GM12875 (cell line): ENCODE measurements at regions not wholly inside any gene's neighbourhood (a gene's known extent, or its start where the extent isn't known, plus 50 kb on each side); places are given as distances from the start of the nearest gene placed in this dataset.

Experiments used
- H3K4me3 ChIP-seq: one replicate; pipeline ENCODE4 v1.5.1; 2011; ENCODE audit warnings: low read depth, low read length, control low read depth
- CTCF ChIP-seq: IDR thresholded peaks from 2 replicates; pipeline ENCODE4 v1.5.1; 2011; ENCODE audit warnings: low read depth, mild to moderate bottlenecking, control low read depth, inconsistent platforms, low read length, moderate library complexity, borderline replicate concordance; ENCODE audit not compliant: insufficient read depth

DNA sequence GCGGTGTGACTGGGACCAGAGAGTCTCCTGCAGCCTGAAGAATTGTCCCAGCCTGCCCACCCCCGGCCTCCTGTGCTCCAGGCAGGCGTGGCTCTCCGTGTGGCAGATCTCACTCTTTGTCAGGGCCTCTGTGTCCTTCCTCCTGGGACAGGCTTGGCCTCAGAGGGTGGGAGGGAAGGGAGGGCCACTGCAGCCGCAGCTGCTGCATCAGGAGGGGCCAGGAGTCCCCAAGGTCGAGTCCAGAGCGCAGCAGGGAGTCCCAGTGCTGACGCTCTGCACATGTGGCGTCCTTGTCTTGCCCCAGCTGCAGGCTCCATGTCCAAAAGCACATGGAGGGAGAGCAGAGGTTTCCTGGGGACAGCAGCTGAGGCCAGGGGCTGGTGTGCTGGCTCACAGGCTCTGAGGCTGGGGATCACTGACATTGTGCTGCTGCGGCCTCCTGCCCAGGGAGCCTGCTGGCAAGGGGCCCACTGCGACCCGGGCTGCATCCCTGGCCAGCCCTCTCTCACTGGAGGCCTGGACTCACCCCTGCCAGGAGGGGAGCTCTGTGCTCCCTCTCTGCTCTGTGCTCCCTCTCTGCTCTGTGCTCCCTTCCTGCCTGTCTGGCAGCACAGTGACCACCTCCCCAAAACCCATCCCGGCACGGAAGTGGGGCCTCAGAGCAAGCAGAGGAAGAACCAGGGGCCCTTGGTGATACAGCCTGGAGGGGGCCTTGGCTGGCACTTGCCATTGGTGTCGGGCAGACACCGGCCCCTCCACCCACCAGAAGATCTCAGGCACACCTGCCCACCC lies 114.6 kb upstream of the RET start:
- no peak overlapping the region for H3K4me3 ChIP-seq
- no peak for TF ChIP-seq CTCF

- TF ChIP-seq CTCF: no peak
Observed at GRCh38 chr10:42962902-42963231, 114.0 kb upstream of the RET start.

GRCh38 chr10:42963312-42963711 lies 113.6 kb upstream of the RET start:
- no peak overlapping the region for H3K4me3 ChIP-seq
- TF ChIP-seq CTCF: no peak

More at GRCh38 chr10:42962902-42963231, 114.0 kb upstream of the RET start:
- no peak overlapping the region for H3K4me3 ChIP-seq

- no peak overlapping the region for H3K4me3 ChIP-seq
- TF ChIP-seq CTCF: no peak
Observed at GRCh38 chr10:42969147-42969546, 107.7 kb upstream of the RET start.

GRCh38 chr10:42969909-42970308 lies 107.0 kb upstream of the RET start:
- no peak for TF ChIP-seq CTCF
- no peak overlapping the region for H3K4me3 ChIP-seq

GRCh38 chr10:42970451-42971250 lies 106.2 kb upstream of the RET start:
- H3K4me3 ChIP-seq: no peak overlapping the region

More at GRCh38 chr10:42970451-42971250, 106.2 kb upstream of the RET start:
- no peak for TF ChIP-seq CTCF
